Activated naive CD8-positive, alpha-beta T cell treated with anti-CD3 and anti-CD28 coated beads for 36 hours (primary cell): ENCODE measurements at regions not wholly inside any gene's neighbourhood (a gene's known extent, or its start where the extent isn't known, plus 50 kb on each side); places are given as distances from the start of the nearest gene placed in this dataset.
"Not testable (repeated sequence)": the region's sequence is repeated elsewhere in the genome, so short reads cannot be mapped to it uniquely, and the experiment has no call there.

Experiments used
- DNase-seq: peaks from one replicate; pipeline ENCODE4 v3.0.0; 2021
- H3K27ac Mint-ChIP-seq: one replicate; pipeline ENCODE4 v1.8.0; 2022; ENCODE audit warnings: mild to moderate bottlenecking, moderate library complexity, mixed read lengths
- H3K27me3 Mint-ChIP-seq: one replicate; pipeline ENCODE4 v1.8.0; 2022; ENCODE audit warnings: mild to moderate bottlenecking, mixed read lengths
- H3K36me3 Mint-ChIP-seq: one replicate; pipeline ENCODE4 v1.8.0; 2021; ENCODE audit warnings: mild to moderate bottlenecking, mixed read lengths
- H3K4me1 Mint-ChIP-seq: one replicate; pipeline ENCODE4 v1.8.0; 2021; ENCODE audit warnings: mixed read lengths
- H3K4me3 Mint-ChIP-seq: one replicate; pipeline ENCODE4 v1.8.0; 2022; ENCODE audit warnings: mild to moderate bottlenecking, moderate library complexity, mixed read lengths
- H3K9me3 Mint-ChIP-seq: one replicate; pipeline ENCODE4 v1.8.0; 2022; ENCODE audit warnings: mixed read lengths

GRCh38 chr7:113188396-113188795 is 70.0 kb upstream of the SMIM30 start:
- H3K9me3 Mint-ChIP-seq: no peaks in the 10 kb centered on the region
- H3K27ac Mint-ChIP-seq: no peak overlapping the region
- H3K4me3 Mint-ChIP-seq: no peak overlapping the region
- H3K36me3 Mint-ChIP-seq: no peaks in the 10 kb centered on the region
- H3K27me3 Mint-ChIP-seq: peaks cover 4% of the 10 kb centered on the region
- no peak for DNase-seq
- no peaks in the 10 kb centered on the region for H3K4me1 Mint-ChIP-seq

- no peak overlapping the region for H3K4me3 Mint-ChIP-seq
- no peaks in the 10 kb centered on the region for H3K36me3 Mint-ChIP-seq
- no peaks in the 10 kb centered on the region for H3K4me1 Mint-ChIP-seq
- no peak for DNase-seq
- H3K27ac Mint-ChIP-seq: no peak overlapping the region
- H3K9me3 Mint-ChIP-seq: no peaks in the 10 kb centered on the region
- H3K27me3 Mint-ChIP-seq: peaks cover 8% of the 10 kb centered on the region
Observed at GRCh38 chr7:113179313-113179712, 61.0 kb upstream of the SMIM30 start.

GRCh38 chr7:113176836-113177235 is 58.5 kb upstream of the SMIM30 start:
- DNase-seq: no peak
- Mint-ChIP-seq H3K9me3 (no peaks in the 10 kb centered on the region), H3K27ac (no peak overlapping the region), H3K27me3 (peaks cover 14% of the 10 kb centered on the region), H3K36me3 (no peaks in the 10 kb centered on the region), H3K4me3 (no peak overlapping the region), H3K4me1 (no peaks in the 10 kb centered on the region)

GRCh38 chr7:113176180-113176579 is 57.8 kb upstream of the SMIM30 start:
- peaks cover 14% of the 10 kb centered on the region for H3K27me3 Mint-ChIP-seq
- H3K4me1 Mint-ChIP-seq, H3K36me3 Mint-ChIP-seq, H3K9me3 Mint-ChIP-seq, H3K4me3 Mint-ChIP-seq, DNase-seq, H3K27ac Mint-ChIP-seq: not testable (repeated sequence)

- Mint-ChIP-seq H3K27me3 (peaks cover 14% of the 10 kb centered on the region), H3K27ac (no peak overlapping the region), H3K36me3 (no peaks in the 10 kb centered on the region), H3K4me1 (no peaks in the 10 kb centered on the region), H3K4me3 (no peak overlapping the region), H3K9me3 (no peaks in the 10 kb centered on the region)
- no peak for DNase-seq
Observed at GRCh38 chr7:113175525-113176104, 57.3 kb upstream of the SMIM30 start.

- no peaks in the 10 kb centered on the region for H3K4me1 Mint-ChIP-seq
- H3K9me3 Mint-ChIP-seq: no peaks in the 10 kb centered on the region
Observed at GRCh38 chr7:113172726-113173125, 54.4 kb upstream of the SMIM30 start.

GRCh38 chr7:113170591-113170990 is 52.2 kb upstream of the SMIM30 start:
- H3K27me3 Mint-ChIP-seq: peaks cover 10% of the 10 kb centered on the region
- H3K27ac Mint-ChIP-seq: no peak overlapping the region
- no peaks in the 10 kb centered on the region for H3K4me1 Mint-ChIP-seq
- H3K36me3 Mint-ChIP-seq: no peaks in the 10 kb centered on the region
- DNase-seq: no peak
- no peak overlapping the region for H3K4me3 Mint-ChIP-seq
- peaks cover 1% of the 10 kb centered on the region for H3K9me3 Mint-ChIP-seq

More at GRCh38 chr7:113172726-113173125, 54.4 kb upstream of the SMIM30 start:
- H3K27ac Mint-ChIP-seq: no peak overlapping the region
- no peak overlapping the region for H3K4me3 Mint-ChIP-seq
- no peaks in the 10 kb centered on the region for H3K36me3 Mint-ChIP-seq
- H3K27me3 Mint-ChIP-seq: peaks cover 10% of the 10 kb centered on the region
- no peak for DNase-seq
